Pancreas (tissue), 10 donors: ENCODE measurements at regions not wholly inside any gene's neighbourhood (a gene's known extent, or its start where the extent isn't known, plus 50 kb on each side); places are given as distances from the start of the nearest gene placed in this dataset.

ENCODE experiments used
- ATAC-seq, 4 donors: fragments of 200-7000 bp; cut with Tn5 transposase; one replicate each; pipeline versions ENCODE4 v1.8.0 to v1.9.1; 2020; ENCODE audit warnings: mild to moderate bottlenecking in 4 of 4, moderate library complexity in 4 of 4
- DNase-seq, 6 donors: peaks; one replicate each; pipeline ENCODE4 v3.0.0-alpha.2; 2020
- FAIRE-seq: peaks from 2 replicates; lab custom pipeline; 2012; peaks lifted over from hg19 to GRCh38; lab: Jason Lieb, UNC
- H3K27ac ChIP-seq, 4 donors: fragments of 200-600 bp; sonication (generic); 1 replicate in 3 of 4; 2 replicates in 1 of 4; pipeline versions ENCODE4 v1.5.0 to v1.8.0; 2020
- H3K27me3 ChIP-seq, 4 donors: fragments of 200-600 bp; one replicate each; pipeline ENCODE4 v1.8.0; 2021
- H3K36me3 ChIP-seq, 3 donors: fragments of 200-600 bp; sonication (generic) in 1 of 3; one replicate each; pipeline versions ENCODE4 v1.5.0 to v1.8.0; 2020 to 2021
- H3K4me1 ChIP-seq, 3 donors: fragments of 200-600 bp; one replicate each; pipeline ENCODE4 v1.8.0; 2021
- H3K4me3 ChIP-seq, 4 donors: fragments of 200-600 bp; sonication (generic) in 2 of 4; one replicate each; pipeline versions ENCODE4 v1.5.0 to v1.8.0; 2020 to 2021
- H3K9me3 ChIP-seq, 4 donors: fragments of 200-600 bp; one replicate each; pipeline ENCODE4 v1.8.0; 2021
- WGBS, 2 donors: extraction: QIAGEN DNeasy Blood & Tissue Kit; methylation state at CpG; one replicate each; pipeline ENCODE4 v1.1.7; 2013; 5-methylcytosine and 5-hydroxymethylcytosine counted together
- intact Hi-C, 3 donors: fragments of 100-400 bp; cut with DNase I; formaldehyde crosslinking; loops; one replicate each; pipeline versions ENCODE4 v1.11.1 to v1.14.2; 2022
- TF ChIP-seq, protein P1 (sequence below), 4 donors: fragments of 200-600 bp; sonication (generic) in 3 of 4; IDR thresholded peaks; one replicate each; pipeline versions ENCODE4 v1.5.0 to v1.8.0; 2021; ENCODE audit warnings: antibody characterized with exemption in 4 of 4
- donor health status: healthy with polysubstance abuse.
- donor health status: DM: no; HTN: no; CAD: no; lungs with moderate emphysema.
- donor health status: DM: no; HTN: no; CAD: no.
- donor health status: control.
- donor health status: control.
- donor health status: Bipolar disorder and iron deficiency.
- donor health status: DM: yes; HTN: yes; CAD: no.
- donor health status: DM: no; HTN: no; CAD: no.
- donor health status: DM: no; HTN: no; CAD: no.
- donor health status: DM: yes; HTN: yes; CAD: no.

DNA sequence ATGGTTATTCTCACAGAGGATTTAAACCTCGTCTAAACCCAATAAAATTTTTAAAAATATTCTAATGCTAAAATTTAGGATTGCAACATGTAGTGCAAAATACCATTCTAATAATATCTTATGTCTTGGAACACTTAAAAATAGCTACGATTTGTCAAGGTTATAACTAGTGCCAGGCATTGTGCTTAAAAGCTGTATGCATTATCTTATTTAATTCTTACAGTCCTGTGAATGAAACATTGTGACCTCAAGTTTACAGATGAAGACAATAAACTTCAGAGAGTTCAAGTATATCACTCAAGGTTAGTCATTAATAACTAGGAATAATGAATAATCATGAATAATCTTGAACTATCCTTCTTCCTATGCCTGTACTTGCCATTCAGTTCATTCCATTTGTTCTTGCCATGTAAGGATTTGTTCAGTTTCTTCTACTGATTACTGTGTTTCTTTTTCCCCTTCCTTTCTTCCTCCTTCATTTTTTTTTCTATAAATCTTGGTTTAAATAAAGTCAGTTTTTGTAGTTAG, 897.6 kb upstream of the NR2F2 start:
- DNase-seq = no peak
- WGBS, 2 donors = 32 to 57% methylated on average over 2 of the region's 2 CpGs
- intact Hi-C loops = no loop called here
- Histone ChIP-seq H3K27ac (no peak overlapping the region), H3K4me1 (no peaks in the 10 kb centered on the region), H3K27me3 (no peaks in the 10 kb centered on the region), H3K4me3 (no peak overlapping the region), H3K36me3 (no peaks in the 10 kb centered on the region), H3K9me3 (no peaks in the 10 kb centered on the region)
- ATAC-seq = no peak
- TF ChIP-seq, protein P1, sequence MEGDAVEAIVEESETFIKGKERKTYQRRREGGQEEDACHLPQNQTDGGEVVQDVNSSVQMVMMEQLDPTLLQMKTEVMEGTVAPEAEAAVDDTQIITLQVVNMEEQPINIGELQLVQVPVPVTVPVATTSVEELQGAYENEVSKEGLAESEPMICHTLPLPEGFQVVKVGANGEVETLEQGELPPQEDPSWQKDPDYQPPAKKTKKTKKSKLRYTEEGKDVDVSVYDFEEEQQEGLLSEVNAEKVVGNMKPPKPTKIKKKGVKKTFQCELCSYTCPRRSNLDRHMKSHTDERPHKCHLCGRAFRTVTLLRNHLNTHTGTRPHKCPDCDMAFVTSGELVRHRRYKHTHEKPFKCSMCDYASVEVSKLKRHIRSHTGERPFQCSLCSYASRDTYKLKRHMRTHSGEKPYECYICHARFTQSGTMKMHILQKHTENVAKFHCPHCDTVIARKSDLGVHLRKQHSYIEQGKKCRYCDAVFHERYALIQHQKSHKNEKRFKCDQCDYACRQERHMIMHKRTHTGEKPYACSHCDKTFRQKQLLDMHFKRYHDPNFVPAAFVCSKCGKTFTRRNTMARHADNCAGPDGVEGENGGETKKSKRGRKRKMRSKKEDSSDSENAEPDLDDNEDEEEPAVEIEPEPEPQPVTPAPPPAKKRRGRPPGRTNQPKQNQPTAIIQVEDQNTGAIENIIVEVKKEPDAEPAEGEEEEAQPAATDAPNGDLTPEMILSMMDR (IDR thresholded peaks at IDR 0.05) = no peak
- no peak for FAIRE-seq

DNA sequence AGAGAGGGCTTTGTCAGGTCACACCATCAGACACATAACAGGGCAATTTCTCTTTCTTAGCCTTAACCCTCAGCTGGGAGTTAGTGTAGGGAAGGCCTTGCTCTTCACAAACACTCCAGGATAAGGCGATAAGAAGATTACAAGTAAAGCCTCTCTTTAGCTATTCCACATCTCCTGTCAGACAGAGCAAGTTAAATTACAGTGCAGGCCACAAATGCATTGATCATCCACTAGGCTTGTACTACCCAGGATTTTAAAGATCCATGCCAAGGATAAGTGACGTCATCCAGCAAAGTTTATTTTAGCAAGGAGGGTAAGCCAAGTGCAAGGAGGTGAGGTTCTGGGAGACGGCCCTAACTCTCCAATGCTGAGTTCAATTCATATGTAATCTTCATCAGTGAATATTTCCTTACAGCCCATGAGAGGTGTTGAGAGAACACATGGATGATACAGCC, 890.6 kb upstream of the NR2F2 start:
- Histone ChIP-seq H3K4me3 (no peak overlapping the region), H3K9me3 (no peaks in the 10 kb centered on the region), H3K27me3 (no peaks in the 10 kb centered on the region), H3K36me3 (no peaks in the 10 kb centered on the region), H3K27ac (no peak overlapping the region), H3K4me1 (no peaks in the 10 kb centered on the region)
- FAIRE-seq (no peak), ATAC-seq (no peak), DNase-seq (no peak)
- TF ChIP-seq, protein P1 (IDR thresholded peaks at IDR 0.05) = no peak
- WGBS, 2 donors = 60 to 65% methylated on average over 3 of the region's 3 CpGs
- intact Hi-C loops = no loop called here

DNA sequence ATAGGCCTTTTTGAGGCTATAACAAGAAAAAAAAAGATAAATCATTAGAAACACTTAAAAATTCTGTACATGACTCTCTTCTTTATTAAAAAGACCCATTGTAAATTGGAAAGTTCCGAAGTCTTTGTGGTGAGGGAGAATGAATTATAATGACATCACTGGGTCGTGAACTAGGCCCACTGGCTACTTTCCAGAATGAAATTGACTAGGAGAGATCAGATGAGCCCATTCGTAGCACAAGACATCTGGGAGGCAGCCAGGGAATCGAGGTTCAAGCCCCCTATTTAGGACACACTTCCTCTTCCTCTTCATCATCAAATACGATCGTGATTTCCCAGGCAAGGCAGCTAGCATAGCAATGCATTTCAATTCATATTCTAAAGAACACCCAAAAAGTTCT, 889.8 kb upstream of the NR2F2 start:
- WGBS, 2 donors = 47 to 62% methylated on average over 6 of the region's 6 CpGs
- Histone ChIP-seq H3K4me3 (no peak overlapping the region), H3K36me3 (no peaks in the 10 kb centered on the region), H3K27me3 (no peaks in the 10 kb centered on the region), H3K9me3 (no peaks in the 10 kb centered on the region), H3K27ac (no peak overlapping the region), H3K4me1 (no peaks in the 10 kb centered on the region)
- DNase-seq (no peak), FAIRE-seq (no peak), ATAC-seq (no peak)
- intact Hi-C loops = no loop called here
- TF ChIP-seq, protein P1 (IDR thresholded peaks at IDR 0.05) = no peak

DNA sequence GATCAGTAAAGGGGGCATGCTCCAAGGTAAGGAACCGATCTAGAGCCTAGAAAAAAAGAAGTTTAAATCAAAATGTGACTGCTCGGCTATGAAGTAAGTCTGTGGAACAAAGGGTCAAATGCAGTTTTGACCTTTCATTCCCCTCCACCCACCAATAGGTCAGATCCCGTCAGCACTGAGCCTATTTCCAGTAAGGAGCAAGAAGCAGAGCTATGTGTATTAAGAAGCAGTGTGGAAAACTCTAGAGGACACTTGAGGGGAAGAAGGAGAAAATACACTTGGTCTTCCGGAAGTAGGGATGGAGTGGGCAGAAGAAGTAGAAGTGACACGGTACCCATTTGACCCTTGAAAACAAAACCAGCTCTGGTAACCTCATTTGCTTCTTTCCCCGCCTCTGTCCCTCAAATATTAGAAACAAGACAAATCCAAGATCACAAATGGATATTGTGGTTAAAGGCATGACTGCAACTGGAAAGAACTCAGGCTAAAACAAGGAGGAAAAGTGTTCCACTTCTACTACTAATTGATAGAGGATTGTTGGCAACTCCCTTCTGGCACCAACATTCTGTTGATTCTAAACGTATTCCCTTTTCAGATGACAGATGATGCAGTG, 888.3 kb upstream of the NR2F2 start:
- Histone ChIP-seq H3K27ac (no peak overlapping the region), H3K36me3 (no peaks in the 10 kb centered on the region), H3K4me3 (no peak overlapping the region), H3K9me3 (no peaks in the 10 kb centered on the region), H3K27me3 (no peaks in the 10 kb centered on the region), H3K4me1 (no peaks in the 10 kb centered on the region)
- no peak for FAIRE-seq
- WGBS, 2 donors = 59 to 70% methylated on average over 7 of the region's 7 CpGs
- intact Hi-C loops = no loop called here
- peak in 1 of 4 donors; percentile 58 for ATAC-seq
- DNase-seq = no peak
- TF ChIP-seq, protein P1 (IDR thresholded peaks at IDR 0.05) = no peak

DNA sequence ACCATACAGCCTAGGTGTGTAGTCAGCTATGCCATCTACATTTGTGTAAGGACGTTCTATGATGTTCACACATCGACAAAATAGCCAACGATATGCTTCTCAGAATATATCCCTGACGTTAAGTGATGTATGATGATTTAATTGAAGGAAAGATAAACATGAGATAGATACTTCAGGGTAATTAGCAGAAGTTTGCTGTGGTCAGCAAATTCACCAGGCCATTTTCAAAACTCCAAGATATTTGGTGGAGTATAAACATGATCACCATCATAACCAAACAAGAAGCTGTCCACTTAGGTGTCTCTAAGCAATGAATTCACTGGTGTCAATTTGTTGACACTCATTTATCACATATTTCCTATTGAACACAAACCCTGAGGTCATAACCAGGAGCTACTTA, 885.6 kb upstream of the NR2F2 start:
- TF ChIP-seq, protein P1 (IDR thresholded peaks at IDR 0.05) = no peak
- 53 to 61% methylated on average over 4 of the region's 4 CpGs for WGBS, 2 donors
- DNase-seq (no peak), ATAC-seq (no peak), FAIRE-seq (no peak)
- no peaks in the 10 kb centered on the region for H3K36me3 ChIP-seq
- H3K27me3 ChIP-seq = peaks cover 0 to 5% (median 0%) of the 10 kb centered on the region in 4 donors
- H3K9me3 ChIP-seq = no peaks in the 10 kb centered on the region
- no peak overlapping the region for H3K27ac ChIP-seq
- H3K4me1 ChIP-seq = no peaks in the 10 kb centered on the region
- H3K4me3 ChIP-seq = no peak overlapping the region
- intact Hi-C loops = no loop called here
